ENCODE measurements at regions not wholly inside any gene's neighbourhood (a gene's known extent, or its start where the extent isn't known, plus 50 kb on each side); places are given as distances from the start of the nearest gene placed in this dataset.

GRCh38 chr4:124867536-124867935 lies 155.0 kb upstream of the ANKRD50 start:
- ChIA-PET CTCF (no interaction called here), POLR2A (no interaction called here), RAD21 (ENCODE audit: low non-redundant PET in 1 of 2, low total read pairs in 2 of 2, uncharacterized antibody in 2 of 2, unreplicated experiment in 2 of 2) (no interaction called here)
- H2AFZ ChIP-seq (ENCODE audit: low read depth, low read length, poor library complexity, severe bottlenecking) = no peak overlapping the region
- no peak overlapping the region for H3K4me2 ChIP-seq (ENCODE audit: low read length)
- no peak overlapping the region for H3K9ac ChIP-seq (ENCODE audit: low read length)
- ATAC-seq (no peak), DNase-seq (ENCODE audit: low read depth, low spot score) (no peak)
- no peaks in the 10 kb centered on the region for H4K20me1 ChIP-seq (ENCODE audit: insufficient read depth)
- H3K36me3 ChIP-seq (ENCODE audit: control insufficient read depth in 1 of 2, insufficient read depth in 2 of 2, low read length in 2 of 2) = no peaks in the 10 kb centered on the region
- no peaks in the 10 kb centered on the region for H3K79me2 ChIP-seq (ENCODE audit: insufficient read depth, low read length)
- BruUV-seq (replicated peaks) = no TSS peak
- TF ChIP-seq POLR2A (IDR thresholded peaks at IDR 0.05; ENCODE audit: borderline replicate concordance, extremely low read depth, insufficient read depth, insufficient read length) (no peak), CBX3 (IDR thresholded peaks at IDR 0.05; ENCODE audit: low read depth) (no peak), POLR2AphosphoS5 (IDR thresholded peaks at IDR 0.05; ENCODE audit: low read depth, low read length) (no peak), ZBTB33 (IDR thresholded peaks at IDR 0.05; ENCODE audit: extremely low read depth, insufficient replicate concordance, low read length) (no peak), FOSL1 (IDR thresholded peaks at IDR 0.05; ENCODE audit: low read depth) (no peak), ZNF274 (IDR thresholded peaks at IDR 0.05; ENCODE audit: low read depth, low read length) (no peak), EGR1 (IDR thresholded peaks at IDR 0.05; ENCODE audit: low read depth) (no peak), ATF3 (IDR thresholded peaks at IDR 0.05) (no peak), ZFX (IDR thresholded peaks at IDR 0.05) (no peak), TCF7L2 (IDR thresholded peaks at IDR 0.05; ENCODE audit: borderline replicate concordance, extremely low read depth, insufficient read depth, insufficient read length) (no peak), JUND (IDR thresholded peaks at IDR 0.05) (no peak), RAD21 (IDR thresholded peaks at IDR 0.05; ENCODE audit: low read depth) (no peak), CEBPB (IDR thresholded peaks at IDR 0.05; ENCODE audit: low read depth) (no peak), SP1 (IDR thresholded peaks at IDR 0.05; ENCODE audit: low read depth) (no peak), EZH2 (IDR thresholded peaks at IDR 0.05) (no peak), SRF (IDR thresholded peaks at IDR 0.05; ENCODE audit: low read depth) (no peak), EZH2phosphoT487 (IDR thresholded peaks at IDR 0.05; ENCODE audit: borderline replicate concordance) (no peak), ELF1 (IDR thresholded peaks at IDR 0.05; ENCODE audit: borderline replicate concordance, low read depth) (no peak), YY1 (IDR thresholded peaks at IDR 0.05; ENCODE audit: extremely low read depth, insufficient replicate concordance, low read depth, low read length) (no peak)
- TF ChIP-seq, protein P1, sequence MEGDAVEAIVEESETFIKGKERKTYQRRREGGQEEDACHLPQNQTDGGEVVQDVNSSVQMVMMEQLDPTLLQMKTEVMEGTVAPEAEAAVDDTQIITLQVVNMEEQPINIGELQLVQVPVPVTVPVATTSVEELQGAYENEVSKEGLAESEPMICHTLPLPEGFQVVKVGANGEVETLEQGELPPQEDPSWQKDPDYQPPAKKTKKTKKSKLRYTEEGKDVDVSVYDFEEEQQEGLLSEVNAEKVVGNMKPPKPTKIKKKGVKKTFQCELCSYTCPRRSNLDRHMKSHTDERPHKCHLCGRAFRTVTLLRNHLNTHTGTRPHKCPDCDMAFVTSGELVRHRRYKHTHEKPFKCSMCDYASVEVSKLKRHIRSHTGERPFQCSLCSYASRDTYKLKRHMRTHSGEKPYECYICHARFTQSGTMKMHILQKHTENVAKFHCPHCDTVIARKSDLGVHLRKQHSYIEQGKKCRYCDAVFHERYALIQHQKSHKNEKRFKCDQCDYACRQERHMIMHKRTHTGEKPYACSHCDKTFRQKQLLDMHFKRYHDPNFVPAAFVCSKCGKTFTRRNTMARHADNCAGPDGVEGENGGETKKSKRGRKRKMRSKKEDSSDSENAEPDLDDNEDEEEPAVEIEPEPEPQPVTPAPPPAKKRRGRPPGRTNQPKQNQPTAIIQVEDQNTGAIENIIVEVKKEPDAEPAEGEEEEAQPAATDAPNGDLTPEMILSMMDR (IDR thresholded peaks at IDR 0.05 in 2 of 3, conservative IDR thresholded peaks at IDR 0.05 in 1 of 3; ENCODE audit: borderline replicate concordance in 1 of 3, insufficient read depth in 1 of 3, low read depth in 2 of 3, low read length in 2 of 3) = no peak
- no peaks in the 10 kb centered on the region for H3K4me1 ChIP-seq (ENCODE audit: control insufficient read depth in 1 of 2, insufficient read depth in 2 of 2, low read length in 2 of 2)
- no peaks in the 10 kb centered on the region for H3K9me2 ChIP-seq (ENCODE audit: insufficient read depth)
- intact Hi-C loops (cut with micrococcal nuclease) = no loop called here
- H3K27me3 ChIP-seq (ENCODE audit: insufficient read depth, low read length) = no peaks in the 10 kb centered on the region
- no peak overlapping the region for H3K27ac ChIP-seq (ENCODE audit: low read depth, low read length)
- H3K9me3 ChIP-seq (ENCODE audit: control insufficient read depth in 1 of 2, insufficient read depth in 1 of 2, low read depth in 1 of 2, low read length in 2 of 2) = no peaks in the 10 kb centered on the region
- no peak overlapping the region for H3K4me3 ChIP-seq (replicated peaks in 1 of 2; ENCODE audit: low read depth in 1 of 2, low read length in 2 of 2)

All from HCT116 (cell line).